ENCODE measurements at regions not wholly inside any gene's neighbourhood (a gene's known extent, or its start where the extent isn't known, plus 50 kb on each side); places are given as distances from the start of the nearest gene placed in this dataset.

DNA sequence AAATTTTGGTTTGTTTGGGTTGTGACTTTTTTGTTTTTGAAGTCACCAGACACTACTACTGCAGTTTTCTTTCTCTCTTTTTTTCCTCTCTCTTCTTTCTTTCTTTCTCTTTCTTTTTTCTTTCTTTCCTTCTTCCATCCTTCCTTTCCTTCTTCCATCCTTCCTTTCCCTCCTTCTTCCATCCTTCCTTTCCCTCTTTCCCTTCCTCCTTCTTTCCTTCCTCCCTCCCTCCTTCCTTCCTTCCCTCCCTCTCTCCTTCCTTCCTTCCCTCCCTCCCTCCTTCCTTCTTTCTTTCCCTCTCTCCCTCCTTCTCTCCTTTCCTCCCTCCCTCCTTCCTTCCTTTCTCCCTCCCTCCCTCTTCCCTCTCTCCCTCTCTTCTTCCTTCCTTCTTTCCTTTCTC lies 230.3 kb upstream of the TYRP1 start:
- Histone ChIP-seq H3K9me3 (no peaks in the 10 kb centered on the region), H3K27ac (no peak overlapping the region), H3K4me3 (no peak overlapping the region), H3K4me1 (no peaks in the 10 kb centered on the region), H3K4me2 (no peak overlapping the region)
- FAIRE-seq (no peak), DNase-seq (ENCODE audit: low read depth in 1 of 2, low spot score in 1 of 2) (no peak), ATAC-seq (no peak)
- TF ChIP-seq NR3C1 (IDR thresholded peaks at IDR 0.05) = no peak
- ChIA-PET POLR2A (no interaction called here), CTCF (no interaction called here)

DNA sequence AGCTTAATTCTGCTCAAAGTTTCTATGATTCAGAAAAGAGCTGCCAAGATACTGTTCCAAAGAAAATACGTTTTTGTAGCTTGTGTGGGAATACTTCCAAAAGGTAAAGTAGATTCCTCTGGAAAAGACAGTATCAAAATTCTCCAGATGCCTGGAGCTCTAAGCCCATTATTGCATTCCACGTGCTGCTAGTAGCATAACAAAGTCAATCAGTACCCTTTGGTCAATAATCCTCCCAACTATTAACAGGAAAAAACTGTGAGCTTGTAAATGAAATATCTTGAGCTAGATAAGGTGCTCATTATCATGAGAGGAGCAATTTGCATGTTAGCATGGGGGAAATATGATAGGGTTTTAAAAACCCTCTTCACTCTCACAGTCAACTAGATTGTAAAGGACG lies 229.5 kb upstream of the TYRP1 start:
- ChIA-PET CTCF (no interaction called here), POLR2A (no interaction called here)
- Histone ChIP-seq H3K4me1 (no peaks in the 10 kb centered on the region), H3K4me3 (no peak overlapping the region), H3K27ac (no peak overlapping the region), H3K4me2 (no peak overlapping the region), H3K9me3 (no peaks in the 10 kb centered on the region)
- no peak for FAIRE-seq
- ATAC-seq = no peak
- TF ChIP-seq KDM1A (IDR thresholded peaks at IDR 0.05; ENCODE audit: low read depth) (no peak), SREBF2 (IDR thresholded peaks at IDR 0.05) (no peak), MYC (IDR thresholded peaks at IDR 0.05; ENCODE audit: borderline replicate concordance, low read length) (no peak), EHF (CRISPR knock-in tag; IDR thresholded peaks at IDR 0.05) (no peak), GATA3 (IDR thresholded peaks at IDR 0.05; ENCODE audit: borderline replicate concordance) (no peak), CBX8 (IDR thresholded peaks at IDR 0.05) (no peak), POLR2A (IDR thresholded peaks at IDR 0.05; ENCODE audit: low read length) (no peak)
- TF ChIP-seq, protein P1, sequence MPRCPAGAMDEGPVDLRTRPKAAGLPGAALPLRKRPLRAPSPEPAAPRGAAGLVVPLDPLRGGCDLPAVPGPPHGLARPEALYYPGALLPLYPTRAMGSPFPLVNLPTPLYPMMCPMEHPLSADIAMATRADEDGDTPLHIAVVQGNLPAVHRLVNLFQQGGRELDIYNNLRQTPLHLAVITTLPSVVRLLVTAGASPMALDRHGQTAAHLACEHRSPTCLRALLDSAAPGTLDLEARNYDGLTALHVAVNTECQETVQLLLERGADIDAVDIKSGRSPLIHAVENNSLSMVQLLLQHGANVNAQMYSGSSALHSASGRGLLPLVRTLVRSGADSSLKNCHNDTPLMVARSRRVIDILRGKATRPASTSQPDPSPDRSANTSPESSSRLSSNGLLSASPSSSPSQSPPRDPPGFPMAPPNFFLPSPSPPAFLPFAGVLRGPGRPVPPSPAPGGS (IDR thresholded peaks at IDR 0.05) = no peak
- TF ChIP-seq, protein P2, sequence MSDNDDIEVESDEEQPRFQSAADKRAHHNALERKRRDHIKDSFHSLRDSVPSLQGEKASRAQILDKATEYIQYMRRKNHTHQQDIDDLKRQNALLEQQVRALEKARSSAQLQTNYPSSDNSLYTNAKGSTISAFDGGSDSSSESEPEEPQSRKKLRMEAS (IDR thresholded peaks at IDR 0.05) = no peak
- DNase-seq (ENCODE audit: low read depth in 1 of 2, low spot score in 1 of 2) = no peak
- WGBS (ENCODE audit: missing lambda C conversion rate) = 0% methylated on average over 3 of the region's 3 CpGs

DNA sequence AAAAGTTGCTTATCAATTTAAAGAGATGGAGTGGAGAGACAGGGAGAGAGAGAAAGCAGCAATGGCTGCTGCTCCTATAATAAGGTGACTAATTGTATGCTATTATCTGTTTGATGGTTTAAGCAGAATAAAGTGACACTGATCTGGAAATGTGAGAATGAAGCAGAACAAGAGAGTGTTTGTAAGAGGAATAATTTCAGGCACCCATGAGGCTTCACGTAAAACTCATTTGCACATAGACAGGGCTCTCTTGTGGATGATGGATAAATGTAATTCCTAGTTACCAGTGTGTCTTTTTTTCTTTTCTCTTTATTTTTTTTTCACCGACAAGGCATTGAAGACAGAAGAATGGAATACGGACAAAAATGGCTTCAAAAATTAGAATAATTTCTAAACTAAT lies 228.8 kb upstream of the TYRP1 start:
- H3K4me2 ChIP-seq = no peak overlapping the region
- H3K9me3 ChIP-seq = no peaks in the 10 kb centered on the region
- no peak for ATAC-seq
- H3K4me3 ChIP-seq = no peak overlapping the region
- TF ChIP-seq MAZ (IDR thresholded peaks at IDR 0.05; ENCODE audit: borderline replicate concordance, low read depth, low read length) (no peak), JUNB (IDR thresholded peaks at IDR 0.05) (no peak)
- TF ChIP-seq, protein P3, sequence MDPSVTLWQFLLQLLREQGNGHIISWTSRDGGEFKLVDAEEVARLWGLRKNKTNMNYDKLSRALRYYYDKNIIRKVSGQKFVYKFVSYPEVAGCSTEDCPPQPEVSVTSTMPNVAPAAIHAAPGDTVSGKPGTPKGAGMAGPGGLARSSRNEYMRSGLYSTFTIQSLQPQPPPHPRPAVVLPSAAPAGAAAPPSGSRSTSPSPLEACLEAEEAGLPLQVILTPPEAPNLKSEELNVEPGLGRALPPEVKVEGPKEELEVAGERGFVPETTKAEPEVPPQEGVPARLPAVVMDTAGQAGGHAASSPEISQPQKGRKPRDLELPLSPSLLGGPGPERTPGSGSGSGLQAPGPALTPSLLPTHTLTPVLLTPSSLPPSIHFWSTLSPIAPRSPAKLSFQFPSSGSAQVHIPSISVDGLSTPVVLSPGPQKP (IDR thresholded peaks at IDR 0.05; ENCODE audit: low read depth, low read length) = no peak
- DNase-seq (ENCODE audit: low read depth in 1 of 2, low spot score in 1 of 2) = no peak
- H3K27ac ChIP-seq = no peak overlapping the region
- 36% methylated on average over 3 of the region's 3 CpGs for WGBS (ENCODE audit: missing lambda C conversion rate)
- ChIA-PET POLR2A (no interaction called here), CTCF (no interaction called here)
- 0 out of 3 replicates have a peak, but pooled peaks cover 4% of the 10 kb centered on the region for H3K4me1 ChIP-seq
- peak; percentile 13 for FAIRE-seq

DNA sequence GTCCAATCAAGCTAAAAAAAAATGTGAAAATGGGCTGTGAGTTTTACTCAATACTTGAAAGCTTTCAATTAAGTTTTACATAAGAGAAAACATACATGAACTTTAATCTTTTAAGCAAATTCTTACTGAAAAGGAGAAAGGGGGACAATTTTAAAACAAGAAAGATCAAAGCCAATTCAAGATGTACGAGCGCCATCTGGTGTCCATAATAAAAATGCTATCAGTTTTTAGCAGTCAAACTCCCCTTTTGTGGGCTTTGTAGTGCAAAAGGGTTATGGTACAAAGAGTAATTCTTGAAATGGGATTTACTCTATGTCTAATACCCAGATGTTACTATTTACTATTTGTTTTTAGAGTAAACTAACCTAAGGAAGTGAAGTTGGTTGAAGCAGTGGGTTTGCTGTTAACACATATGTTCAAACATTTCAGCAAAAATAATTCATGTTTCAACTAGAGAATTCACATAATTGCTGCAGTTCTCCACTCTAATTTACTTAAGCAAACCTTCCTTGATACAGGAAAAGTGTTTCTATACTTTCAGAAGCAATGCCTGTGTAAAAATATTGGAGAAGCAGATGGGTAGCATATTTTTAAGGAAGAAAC lies 228.2 kb upstream of the TYRP1 start:
- Histone ChIP-seq H3K4me3 (no peak overlapping the region), H3K9me3 (no peaks in the 10 kb centered on the region), H3K4me1 (0 out of 3 replicates have a peak, but pooled peaks cover 4% of the 10 kb centered on the region), H3K4me2 (no peak overlapping the region), H3K27ac (no peak overlapping the region)
- ATAC-seq (no peak), FAIRE-seq (peak; percentile 28), DNase-seq (ENCODE audit: low read depth in 1 of 2, low spot score in 1 of 2) (peak; percentile 1 to 29)
- no peak for TF ChIP-seq BHLHE40 (IDR thresholded peaks at IDR 0.05; ENCODE audit: low read depth, low read length)
- TF ChIP-seq, protein P4, sequence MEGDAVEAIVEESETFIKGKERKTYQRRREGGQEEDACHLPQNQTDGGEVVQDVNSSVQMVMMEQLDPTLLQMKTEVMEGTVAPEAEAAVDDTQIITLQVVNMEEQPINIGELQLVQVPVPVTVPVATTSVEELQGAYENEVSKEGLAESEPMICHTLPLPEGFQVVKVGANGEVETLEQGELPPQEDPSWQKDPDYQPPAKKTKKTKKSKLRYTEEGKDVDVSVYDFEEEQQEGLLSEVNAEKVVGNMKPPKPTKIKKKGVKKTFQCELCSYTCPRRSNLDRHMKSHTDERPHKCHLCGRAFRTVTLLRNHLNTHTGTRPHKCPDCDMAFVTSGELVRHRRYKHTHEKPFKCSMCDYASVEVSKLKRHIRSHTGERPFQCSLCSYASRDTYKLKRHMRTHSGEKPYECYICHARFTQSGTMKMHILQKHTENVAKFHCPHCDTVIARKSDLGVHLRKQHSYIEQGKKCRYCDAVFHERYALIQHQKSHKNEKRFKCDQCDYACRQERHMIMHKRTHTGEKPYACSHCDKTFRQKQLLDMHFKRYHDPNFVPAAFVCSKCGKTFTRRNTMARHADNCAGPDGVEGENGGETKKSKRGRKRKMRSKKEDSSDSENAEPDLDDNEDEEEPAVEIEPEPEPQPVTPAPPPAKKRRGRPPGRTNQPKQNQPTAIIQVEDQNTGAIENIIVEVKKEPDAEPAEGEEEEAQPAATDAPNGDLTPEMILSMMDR (IDR thresholded peaks at IDR 0.05) = peak; percentile 78
- peak; percentile 59; the same call in 2 of the 3 replicates for TF ChIP-seq SMC3 (IDR thresholded peaks at IDR 0.05)
- peak; percentile 76 to 77 for TF ChIP-seq RAD21 (conservative IDR thresholded peaks at IDR 0.05 in 1 of 2, IDR thresholded peaks at IDR 0.05 in 1 of 2)
- ChIA-PET POLR2A (no interaction called here), CTCF (no interaction called here)
- WGBS (ENCODE audit: missing lambda C conversion rate) = 5% methylated on average over 2 of the region's 2 CpGs

Measured in A549 (cell line).